ENCODE measurements at regions not wholly inside any gene's neighbourhood (a gene's known extent, or its start where the extent isn't known, plus 50 kb on each side); places are given as distances from the start of the nearest gene placed in this dataset.
"Not testable (repeated sequence)": the region's sequence is repeated elsewhere in the genome, so short reads cannot be mapped to it uniquely, and the experiment has no call there.

GRCh38 chr6:121764493-121764892 lies 329.0 kb downstream of the GJA1 start:
- H3K4me3 ChIP-seq (ENCODE audit: low read length): no peak overlapping the region
- intact Hi-C loops (cut with DNase I): no loop called here
- H3K27ac ChIP-seq (ENCODE audit: low read length): no peak overlapping the region
- ATAC-seq (no peak), DNase-seq (no peak)
- peaks cover 2% of the 10 kb centered on the region for H3K4me1 ChIP-seq (ENCODE audit: control insufficient read depth, insufficient read depth, low read length)
- WGBS: 91% methylated on average over 3 of the region's 3 CpGs
- H3K9me3 ChIP-seq (ENCODE audit: control insufficient read depth, low read length): no peaks in the 10 kb centered on the region
- H3K27me3 ChIP-seq (ENCODE audit: control insufficient read depth, insufficient read depth): no peaks in the 10 kb centered on the region

GRCh38 chr6:121765060-121765459 lies 329.6 kb downstream of the GJA1 start:
- no peaks in the 10 kb centered on the region for H3K27me3 ChIP-seq (ENCODE audit: control insufficient read depth, insufficient read depth)
- whole genome bisulfite sequencing: 83% methylated on average over 2 of the region's 2 CpGs
- H3K4me1 ChIP-seq (ENCODE audit: control insufficient read depth, insufficient read depth, low read length): peaks cover 2% of the 10 kb centered on the region
- ATAC-seq (no peak), DNase-seq (no peak)
- intact Hi-C loops (cut with DNase I): no loop called here
- H3K27ac ChIP-seq (ENCODE audit: low read length): no peak overlapping the region
- H3K4me3 ChIP-seq (ENCODE audit: low read length): no peak overlapping the region
- H3K9me3 ChIP-seq (ENCODE audit: control insufficient read depth, low read length): no peaks in the 10 kb centered on the region

- H3K27ac ChIP-seq (ENCODE audit: low read length): no peak overlapping the region
- ATAC-seq: no peak
Observed at GRCh38 chr6:121767211-121767610, 331.8 kb downstream of the GJA1 start.

GRCh38 chr6:121770943-121771342 lies 335.5 kb downstream of the GJA1 start:
- Histone ChIP-seq H3K9me3 (ENCODE audit: control insufficient read depth, low read length) (no peaks in the 10 kb centered on the region), H3K27ac (ENCODE audit: low read length) (no peak overlapping the region), H3K27me3 (ENCODE audit: control insufficient read depth, insufficient read depth) (no peaks in the 10 kb centered on the region), H3K4me1 (ENCODE audit: control insufficient read depth, insufficient read depth, low read length) (no peaks in the 10 kb centered on the region), H3K4me3 (ENCODE audit: low read length) (no peak overlapping the region)
- no peak for ATAC-seq
- intact Hi-C loops (cut with DNase I): no loop called here
- no peak for DNase-seq
- 90% methylated on average over 2 of the region's 2 CpGs for WGBS

More at GRCh38 chr6:121767211-121767610, 331.8 kb downstream of the GJA1 start:
- H3K27me3 ChIP-seq (ENCODE audit: control insufficient read depth, insufficient read depth): no peaks in the 10 kb centered on the region
- H3K4me1 ChIP-seq (ENCODE audit: control insufficient read depth, insufficient read depth, low read length): no peaks in the 10 kb centered on the region
- intact Hi-C loops (cut with DNase I): no loop called here
- DNase-seq: no peak
- no peak overlapping the region for H3K4me3 ChIP-seq (ENCODE audit: low read length)
- H3K9me3 ChIP-seq (ENCODE audit: control insufficient read depth, low read length): no peaks in the 10 kb centered on the region
- 57% methylated on average over 3 of the region's 3 CpGs for WGBS

- H3K27ac ChIP-seq (ENCODE audit: low read length): no peak overlapping the region
- H3K4me3 ChIP-seq (ENCODE audit: low read length): no peak overlapping the region
- intact Hi-C loops (cut with DNase I): no loop called here
- H3K9me3 ChIP-seq (ENCODE audit: control insufficient read depth, low read length): no peaks in the 10 kb centered on the region
- no peaks in the 10 kb centered on the region for H3K4me1 ChIP-seq (ENCODE audit: control insufficient read depth, insufficient read depth, low read length)
- 55% methylated on average over 4 of the region's 4 CpGs for WGBS
- no peaks in the 10 kb centered on the region for H3K27me3 ChIP-seq (ENCODE audit: control insufficient read depth, insufficient read depth)
- no peak for ATAC-seq
- DNase-seq: no peak
Observed at GRCh38 chr6:121771937-121772720, 336.7 kb downstream of the GJA1 start.

GRCh38 chr6:121776054-121776453 lies 340.6 kb downstream of the GJA1 start:
- DNase-seq (no peak), ATAC-seq (no peak)
- no peaks in the 10 kb centered on the region for H3K9me3 ChIP-seq (ENCODE audit: control insufficient read depth, low read length)
- no peak overlapping the region for H3K4me3 ChIP-seq (ENCODE audit: low read length)
- peaks cover 2% of the 10 kb centered on the region for H3K4me1 ChIP-seq (ENCODE audit: control insufficient read depth, insufficient read depth, low read length)
- no peak overlapping the region for H3K27ac ChIP-seq (ENCODE audit: low read length)
- 98% methylated on average over 2 of the region's 2 CpGs for WGBS
- H3K27me3 ChIP-seq (ENCODE audit: control insufficient read depth, insufficient read depth): no peaks in the 10 kb centered on the region
- intact Hi-C loops (cut with DNase I): no loop called here

GRCh38 chr6:121780325-121781321 lies 345.2 kb downstream of the GJA1 start:
- DNase-seq: peak; percentile 72 to 87 (median 85)
- Histone ChIP-seq H3K4me1 (ENCODE audit: control insufficient read depth, insufficient read depth, low read length) (peaks cover 2% of the 10 kb centered on the region), H3K4me3 (ENCODE audit: low read length) (no peak overlapping the region), H3K27ac (ENCODE audit: low read length) (no peak overlapping the region), H3K27me3 (ENCODE audit: control insufficient read depth, insufficient read depth) (no peaks in the 10 kb centered on the region), H3K9me3 (ENCODE audit: control insufficient read depth, low read length) (no peaks in the 10 kb centered on the region)
- peak; percentile 85 to 91 for ATAC-seq
- intact Hi-C loops (cut with DNase I): no loop called here
- 53% methylated on average over 3 of the region's 3 CpGs for WGBS

- Histone ChIP-seq H3K4me1 (ENCODE audit: control insufficient read depth, insufficient read depth, low read length) (no peaks in the 10 kb centered on the region), H3K9me3 (ENCODE audit: control insufficient read depth, low read length) (no peaks in the 10 kb centered on the region), H3K4me3 (ENCODE audit: low read length) (no peak overlapping the region), H3K27ac (ENCODE audit: low read length) (no peak overlapping the region), H3K27me3 (ENCODE audit: control insufficient read depth, insufficient read depth) (no peaks in the 10 kb centered on the region)
- no peak for DNase-seq
- no peak for ATAC-seq
- intact Hi-C loops (cut with DNase I): no loop called here
- 77% methylated on average over 6 of the region's 6 CpGs for WGBS
Observed at GRCh38 chr6:121791396-121792315, 356.2 kb downstream of the GJA1 start.

GRCh38 chr6:121794630-121795029 lies 359.2 kb downstream of the GJA1 start:
- intact Hi-C loops (cut with DNase I): no loop called here
- Histone ChIP-seq H3K27ac (ENCODE audit: low read length) (no peak overlapping the region), H3K4me3 (ENCODE audit: low read length) (no peak overlapping the region), H3K4me1 (ENCODE audit: control insufficient read depth, insufficient read depth, low read length) (no peaks in the 10 kb centered on the region), H3K9me3 (ENCODE audit: control insufficient read depth, low read length) (no peaks in the 10 kb centered on the region), H3K27me3 (ENCODE audit: control insufficient read depth, insufficient read depth) (no peaks in the 10 kb centered on the region)
- 82% methylated on average over 2 of the region's 2 CpGs for WGBS
- no peak for DNase-seq
- ATAC-seq: no peak

- DNase-seq; ATAC-seq; H3K4me1 ChIP-seq (ENCODE audit: control insufficient read depth, insufficient read depth, low read length); intact Hi-C loops (cut with DNase I); H3K9me3 ChIP-seq (ENCODE audit: control insufficient read depth, low read length); H3K27me3 ChIP-seq (ENCODE audit: control insufficient read depth, insufficient read depth); H3K4me3 ChIP-seq (ENCODE audit: low read length); H3K27ac ChIP-seq (ENCODE audit: low read length): not testable (repeated sequence)
- 94% methylated on average over 6 of the region's 6 CpGs for WGBS
Observed at GRCh38 chr6:121797598-121797997, 362.2 kb downstream of the GJA1 start.

Measured in right cardiac atrium (tissue), 5 donors.